Left hindlimb (tissue), 1 donor: ENCODE measurements at regions not wholly inside any gene's neighbourhood (a gene's known extent, or its start where the extent isn't known, plus 50 kb on each side); places are given as distances from the start of the nearest gene placed in this dataset.

Source experiments
- DNase-seq: peaks from one replicate; pipeline ENCODE4 v3.0.0-alpha.2; 2018

GRCh38 chr2:144708626-144709025 lies 188.7 kb upstream of the ZEB2 start:
- DNase-seq: no peak

DNA sequence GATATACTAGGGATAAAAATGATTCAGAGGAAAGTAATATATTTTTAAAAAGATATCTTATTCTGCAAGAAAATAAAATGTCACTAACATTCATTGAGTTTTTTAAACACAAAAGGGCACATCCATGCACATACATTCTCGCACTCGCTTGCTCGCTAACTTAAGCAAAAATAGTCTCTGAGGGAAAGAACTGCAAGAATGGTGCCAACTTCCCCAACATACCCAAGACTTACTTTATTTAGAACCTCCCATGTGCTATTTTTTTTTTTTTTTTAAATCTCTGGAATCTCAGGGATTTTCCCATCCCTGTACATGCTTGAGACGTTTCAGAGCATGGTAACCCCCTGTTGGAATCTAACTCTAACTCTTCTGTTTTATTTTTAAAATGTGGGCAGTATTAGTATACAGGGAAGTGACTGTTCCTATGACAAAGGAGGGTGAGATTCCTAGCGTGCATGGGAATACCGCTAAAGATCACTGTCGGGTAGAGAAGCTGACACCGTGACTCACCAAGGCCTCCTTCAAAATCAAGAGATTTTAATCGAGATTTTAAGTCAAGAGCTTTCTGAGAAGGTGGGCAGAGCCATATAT lies 187.9 kb upstream of the ZEB2 start:
- no peak for DNase-seq

GRCh38 chr2:144706647-144707046 lies 186.7 kb upstream of the ZEB2 start:
- no peak for DNase-seq

DNA sequence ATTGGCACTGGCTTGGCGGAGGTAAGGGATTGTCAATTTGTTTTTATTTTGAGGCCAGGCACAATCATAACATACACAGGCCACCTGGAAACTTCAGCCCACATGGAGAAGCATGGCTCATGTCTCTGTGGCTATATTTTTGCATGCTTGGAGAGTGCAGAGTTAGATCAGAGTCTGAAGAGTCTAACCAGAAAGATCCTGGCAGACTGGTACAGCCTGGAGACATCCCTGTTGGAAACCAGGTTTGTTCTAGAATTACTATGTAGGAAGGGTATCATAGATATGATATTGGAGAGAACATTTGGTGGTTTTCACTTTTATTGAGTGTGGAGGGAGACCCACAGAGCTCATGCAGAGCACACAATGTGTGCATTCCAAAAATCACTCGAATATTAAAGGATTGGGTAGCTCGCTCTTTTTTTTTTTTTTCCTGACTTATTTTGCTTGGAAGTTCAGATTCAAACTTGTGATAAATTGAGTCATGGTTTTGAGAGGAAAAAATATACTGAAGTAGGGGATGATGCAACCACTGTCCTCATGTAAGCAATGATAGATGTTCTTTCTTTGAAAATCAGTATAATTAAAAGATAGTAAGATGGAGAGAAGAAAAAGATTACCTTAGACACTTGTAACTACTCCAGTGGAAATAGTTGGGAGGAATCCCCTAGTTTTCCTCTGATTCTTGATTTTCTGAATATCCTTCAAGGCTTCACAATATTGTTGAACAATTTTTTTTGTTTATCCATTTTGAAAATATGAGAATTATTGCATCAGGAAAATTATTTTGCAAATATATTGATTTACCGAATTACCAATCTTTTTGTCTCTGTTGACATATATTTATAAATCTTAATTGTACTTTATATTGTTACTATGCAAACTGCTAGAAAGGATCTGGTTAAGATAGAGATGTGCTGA lies 185.7 kb upstream of the ZEB2 start:
- DNase-seq: no peak

DNA sequence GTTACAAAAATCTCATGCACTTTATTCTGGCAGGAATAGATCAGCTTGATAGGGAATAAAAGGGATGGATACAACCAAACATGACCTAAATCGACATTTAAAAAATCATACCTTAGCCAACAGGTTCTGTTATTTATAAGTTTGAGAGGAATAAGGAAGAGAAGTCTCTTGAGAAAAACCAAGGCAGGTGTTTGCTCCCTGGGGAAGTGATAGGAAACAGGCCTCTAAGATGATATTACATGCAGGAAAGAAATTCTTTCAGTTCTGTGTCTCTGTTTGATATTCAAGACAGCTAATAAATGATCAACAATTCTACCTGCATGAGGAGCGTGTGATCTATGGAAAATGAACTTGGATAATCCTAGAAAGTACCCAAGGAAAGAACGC lies 184.8 kb upstream of the ZEB2 start:
- no peak for DNase-seq

DNA sequence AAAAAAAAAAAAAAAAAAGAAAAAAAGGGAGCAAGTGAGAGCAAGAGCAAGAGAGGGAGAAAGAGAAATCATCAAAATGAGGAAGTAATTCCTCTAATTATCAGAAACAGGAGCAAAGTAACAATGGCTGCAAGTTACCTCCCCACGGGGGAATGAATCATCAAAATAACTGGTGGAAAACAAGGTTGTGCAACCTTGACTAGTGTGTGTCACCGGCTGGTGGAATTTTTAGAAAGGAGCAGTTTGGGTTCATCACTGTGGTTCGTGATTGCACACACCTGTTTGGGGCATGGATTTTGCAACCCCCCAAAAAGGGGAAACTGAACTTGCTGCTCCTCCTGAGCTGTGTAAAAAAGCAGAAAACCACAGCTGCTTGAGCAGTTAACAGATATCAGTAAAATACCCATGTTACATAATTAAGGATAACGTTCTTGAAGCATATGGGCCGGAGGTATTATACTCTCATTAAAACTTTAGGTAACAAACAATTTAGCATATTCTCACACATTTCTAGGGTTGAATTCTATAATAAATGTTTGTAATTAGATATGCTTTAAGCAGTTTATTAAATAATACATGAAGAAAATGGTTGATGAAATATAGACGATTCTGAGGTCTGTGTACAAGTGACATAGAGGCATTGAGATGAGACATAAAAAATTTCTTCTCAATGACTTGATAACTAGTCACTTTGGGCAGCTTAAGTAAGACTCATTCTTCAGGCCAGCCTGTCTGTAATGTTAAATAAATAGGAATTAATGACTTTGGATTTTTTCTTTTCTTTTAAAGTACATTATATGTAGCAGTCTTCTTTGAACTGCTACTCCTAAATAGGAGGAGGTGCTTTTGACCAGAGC lies 184.2 kb upstream of the ZEB2 start:
- DNase-seq: no peak

DNA sequence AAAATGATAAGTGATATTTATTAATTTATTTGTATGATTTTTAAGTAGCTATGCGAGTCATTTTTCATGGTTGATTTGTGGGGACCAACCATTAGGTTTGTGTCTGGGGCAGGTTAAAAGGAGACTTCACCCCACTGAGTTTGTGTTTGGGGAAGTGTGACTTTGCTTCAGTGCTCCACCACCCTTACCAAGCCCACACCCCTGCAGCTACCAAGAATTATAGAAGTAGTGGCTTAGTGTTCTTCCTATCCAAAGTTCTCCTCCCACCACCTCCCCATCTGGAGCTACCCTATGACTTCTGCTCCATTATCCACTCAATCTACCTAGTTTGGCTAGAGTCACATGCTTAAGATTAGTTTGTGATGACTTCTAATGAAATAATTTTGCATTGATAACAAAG lies 182.1 kb upstream of the ZEB2 start:
- no peak for DNase-seq

DNA sequence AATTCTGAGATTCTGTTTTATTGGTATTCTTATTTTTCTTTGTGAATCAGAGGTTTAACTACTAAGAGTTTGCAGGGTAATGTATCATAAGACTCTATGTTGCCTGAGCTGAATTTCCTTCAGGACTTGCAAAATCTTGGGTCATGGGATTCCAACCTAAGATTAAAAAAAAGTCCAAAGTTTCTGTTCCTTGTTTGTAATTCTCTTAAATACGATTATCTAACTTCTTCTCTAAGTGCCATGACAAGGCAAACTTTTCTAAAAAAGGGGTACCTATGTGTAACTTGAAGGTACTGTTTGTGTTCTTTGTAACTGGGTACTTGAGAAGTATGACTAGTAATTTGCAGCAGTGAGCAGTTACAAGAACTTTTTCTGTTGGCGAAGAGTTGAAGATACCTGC lies 181.3 kb upstream of the ZEB2 start:
- no peak for DNase-seq

- no peak for DNase-seq
Measured at GRCh38 chr2:144698156-144698555, 178.2 kb upstream of the ZEB2 start.

DNA sequence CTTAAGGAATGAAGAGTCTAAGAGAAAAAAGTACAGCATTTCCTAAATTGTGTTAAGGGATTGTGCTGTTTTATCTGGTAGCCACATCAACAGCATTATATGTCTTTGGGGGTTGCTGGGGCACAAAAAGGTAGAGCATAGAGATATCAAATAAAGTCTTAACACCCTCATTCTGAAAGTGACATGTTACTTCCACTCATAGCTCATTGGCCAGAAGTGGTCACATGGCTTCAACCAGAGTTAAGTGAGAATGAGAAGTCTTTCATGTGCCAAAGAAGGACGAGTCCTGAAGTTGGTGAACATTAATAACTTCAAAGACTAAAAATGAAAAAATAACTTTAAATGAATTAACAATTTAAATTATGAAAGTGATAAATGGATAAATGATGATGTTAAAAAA lies 175.7 kb upstream of the ZEB2 start:
- DNase-seq: no peak

DNA sequence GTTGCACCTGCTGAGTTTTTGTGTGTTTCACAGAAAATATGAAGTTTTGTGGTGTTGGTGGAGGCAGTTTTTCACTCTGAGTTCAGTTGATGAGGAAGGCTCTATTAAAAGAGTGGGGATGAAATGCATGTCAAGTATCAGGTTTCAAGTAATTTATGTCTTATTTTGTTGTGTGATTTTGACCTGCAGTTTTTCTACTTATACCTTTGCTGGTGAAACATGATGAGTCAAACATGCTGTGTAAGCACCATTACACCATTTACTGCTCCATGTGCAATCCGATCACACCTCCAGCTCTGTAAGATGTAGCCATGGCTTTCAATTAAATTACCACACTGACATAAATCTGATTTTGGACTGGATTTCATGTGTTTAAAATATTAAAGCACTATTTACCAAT lies 174.5 kb upstream of the ZEB2 start:
- DNase-seq: no peak

- no peak for DNase-seq
Measured at GRCh38 chr2:144693179-144693578, 173.3 kb upstream of the ZEB2 start.

GRCh38 chr2:144692661-144693060 lies 172.7 kb upstream of the ZEB2 start:
- DNase-seq: no peak

DNA sequence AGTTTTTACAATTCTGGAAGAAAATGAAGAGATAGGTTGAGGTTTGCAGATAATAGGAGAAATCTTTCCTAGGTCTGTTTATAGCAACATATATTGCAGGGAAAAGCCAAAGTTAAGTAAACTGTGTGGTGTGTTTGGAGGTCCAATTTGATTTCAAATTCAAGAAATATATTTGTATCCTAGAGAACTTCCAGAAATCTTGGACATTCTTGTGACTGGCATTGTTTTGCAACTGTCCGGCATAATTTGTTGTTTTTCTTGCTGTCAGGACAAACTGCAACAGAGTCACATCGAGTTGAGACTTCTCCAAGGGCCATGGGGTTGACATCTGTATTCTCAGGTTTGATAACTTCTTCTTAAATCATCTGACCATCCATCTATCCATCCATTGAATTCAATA lies 170.9 kb upstream of the ZEB2 start:
- no peak for DNase-seq

DNA sequence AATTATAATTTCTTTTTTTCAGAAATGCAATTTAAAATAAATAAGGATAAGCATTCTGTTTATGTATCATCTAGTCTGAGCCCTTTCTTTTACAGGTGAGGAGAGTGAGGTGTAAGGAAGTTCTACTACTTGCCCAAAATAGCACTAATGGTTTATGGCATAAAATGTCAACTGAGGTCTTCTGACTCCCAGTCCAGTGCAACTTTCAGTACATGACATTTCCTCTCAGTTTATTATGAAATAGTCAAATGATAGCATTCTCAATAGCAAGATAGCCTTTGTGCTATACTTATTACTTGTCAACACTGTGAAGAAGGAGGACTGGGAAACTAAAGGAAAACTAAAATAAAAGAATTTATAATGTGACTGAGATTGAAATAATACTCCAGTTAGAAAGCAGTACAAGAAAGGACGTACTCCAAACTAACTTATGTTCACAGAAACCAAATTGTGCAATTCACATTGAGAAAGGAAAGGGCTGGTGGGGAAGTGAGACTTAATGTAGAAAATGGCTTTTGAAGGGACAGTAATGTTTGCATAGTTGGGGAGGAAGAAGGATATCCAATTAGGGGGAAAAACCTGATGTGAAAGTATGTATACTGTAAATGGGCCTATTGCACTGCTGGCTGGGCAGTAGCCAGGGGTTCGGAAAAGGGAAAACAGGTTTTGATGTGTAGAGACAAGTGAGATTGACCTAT lies 166.7 kb upstream of the ZEB2 start:
- DNase-seq: no peak

DNA sequence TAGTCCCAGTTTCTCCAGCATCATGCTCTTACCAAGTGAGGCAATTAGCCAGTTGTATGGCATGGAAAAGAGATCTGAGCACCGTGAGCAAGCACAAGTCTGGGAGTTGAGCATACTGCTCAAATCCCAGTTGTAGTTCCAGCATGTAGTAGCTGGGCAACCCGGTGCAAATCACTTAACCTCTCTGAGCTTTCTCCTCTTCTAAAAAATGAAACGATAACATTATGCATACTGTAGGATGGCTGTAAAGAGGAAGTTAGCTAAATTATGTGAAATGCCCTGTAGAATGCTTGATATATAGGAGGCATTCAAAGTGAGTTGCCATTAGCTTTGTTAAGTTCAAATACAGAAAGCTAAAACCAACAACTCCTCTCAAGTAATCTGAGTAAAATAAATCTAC lies 164.0 kb upstream of the ZEB2 start:
- DNase-seq: no peak

GRCh38 chr2:144683107-144683753 lies 163.3 kb upstream of the ZEB2 start:
- no peak for DNase-seq

DNA sequence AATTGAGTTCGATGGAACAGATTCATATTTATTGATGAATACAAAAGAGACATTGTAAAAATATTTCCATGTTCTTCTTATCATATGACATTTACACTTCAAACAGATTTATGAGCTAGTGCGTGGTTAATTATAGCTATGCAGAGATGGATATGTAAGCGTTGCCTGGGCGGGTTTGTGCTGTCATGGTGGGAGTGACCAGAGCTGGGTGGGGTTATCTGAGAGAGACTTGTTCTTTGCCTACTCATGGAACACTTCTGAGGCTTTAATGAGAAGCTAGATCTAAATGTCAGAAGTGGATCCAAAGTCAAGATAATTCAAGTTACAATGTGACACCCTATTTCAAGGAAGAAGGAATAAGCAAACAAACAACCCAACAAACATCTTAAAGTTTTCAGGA lies 162.3 kb upstream of the ZEB2 start:
- DNase-seq: no peak

DNA sequence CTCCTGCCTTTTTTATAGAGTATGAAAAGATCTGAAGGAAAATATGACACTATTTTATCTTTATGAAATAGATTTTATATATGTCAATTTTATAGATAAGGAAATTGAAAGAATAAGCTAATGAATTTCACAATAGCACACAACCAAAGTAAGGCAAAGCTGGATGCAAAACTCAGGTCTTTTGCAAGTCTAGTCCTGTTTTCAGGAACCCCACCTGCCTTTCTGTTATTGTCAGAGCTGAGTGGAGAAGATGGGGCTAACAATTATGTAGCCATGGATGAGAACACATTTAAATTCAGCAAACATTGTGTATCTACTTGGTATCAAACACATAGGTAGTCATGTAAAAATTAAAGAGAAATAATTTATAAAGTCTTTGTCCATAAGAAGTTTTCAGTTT lies 161.5 kb upstream of the ZEB2 start:
- DNase-seq: no peak

DNA sequence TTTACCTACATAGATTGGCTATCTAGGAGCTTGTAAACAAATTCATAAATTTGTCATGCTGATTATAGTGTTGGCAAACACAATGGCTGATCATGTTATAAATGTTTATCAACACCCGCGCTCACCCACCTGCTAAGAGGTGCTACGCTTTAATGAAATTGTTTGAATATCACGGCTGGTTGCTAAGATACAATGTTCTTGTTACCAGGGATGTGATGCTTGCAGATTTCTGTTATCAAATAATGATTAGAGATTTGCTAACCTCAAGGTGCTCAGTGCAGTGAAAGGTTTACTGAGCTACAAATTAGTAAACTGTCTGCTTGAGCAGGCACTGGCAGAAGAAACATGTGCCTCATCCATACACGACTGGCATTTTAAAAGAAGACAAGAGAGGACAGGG lies 160.0 kb upstream of the ZEB2 start:
- DNase-seq: no peak

DNA sequence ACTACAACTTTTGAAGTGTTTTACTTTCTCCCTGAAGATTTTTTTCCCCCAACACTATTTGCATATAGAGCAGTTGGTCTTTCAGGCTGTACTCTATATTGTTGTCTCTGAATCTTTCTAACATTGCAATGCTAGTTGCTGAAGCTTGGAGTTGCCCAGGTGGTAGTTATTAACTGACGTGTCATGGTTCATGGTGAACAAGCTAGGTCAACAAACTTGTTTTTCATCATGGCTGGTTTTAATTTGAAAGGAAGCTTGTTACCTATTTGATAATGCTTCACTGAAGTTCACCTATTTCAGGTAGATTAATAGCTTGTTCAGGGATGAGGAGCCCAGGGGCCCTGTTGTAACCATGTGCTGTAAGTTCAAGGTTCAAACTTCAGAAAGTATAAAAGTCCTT lies 158.8 kb upstream of the ZEB2 start:
- DNase-seq: no peak

GRCh38 chr2:144675731-144676130 lies 155.8 kb upstream of the ZEB2 start:
- DNase-seq: no peak

DNA sequence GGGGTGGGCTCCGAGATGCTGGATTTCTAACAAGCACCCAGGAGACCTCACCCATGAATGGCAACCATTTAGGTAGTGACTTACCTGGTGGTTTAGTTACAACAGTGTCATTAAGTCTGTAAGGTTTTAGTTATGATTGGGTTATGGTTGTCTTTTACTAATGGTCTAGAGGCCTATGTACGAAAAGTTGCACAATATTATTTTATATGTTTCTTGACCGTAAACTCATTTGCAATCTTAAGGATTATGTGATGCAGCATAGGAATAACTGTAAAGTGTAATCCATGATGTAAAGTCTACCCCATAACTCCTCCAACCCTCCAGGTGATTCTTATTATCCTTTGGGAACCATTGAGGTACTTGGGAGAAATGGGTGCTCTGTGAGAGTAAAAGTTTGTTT lies 155.4 kb upstream of the ZEB2 start:
- no peak for DNase-seq
